Uterus (tissue), 3 donors: ENCODE measurements at regions not wholly inside any gene's neighbourhood (a gene's known extent, or its start where the extent isn't known, plus 50 kb on each side); places are given as distances from the start of the nearest gene placed in this dataset.
A peak's percentile ranks its signal among the peaks of the same experiment; 100 is the strongest.

Experiments
- DNase-seq, 2 donors: peaks; one replicate each; pipeline ENCODE4 v3.0.0-alpha.2; 2019 to 2020
- H3K27ac ChIP-seq, 2 donors: fragments of 200-600 bp; sonication (generic); 1 replicate in 1 of 2; 2 replicates in 1 of 2; pipeline ENCODE4 v1.5.1; 2016 to 2018
- H3K27me3 ChIP-seq, 2 donors: fragments of 200-600 bp; sonication (generic); one replicate each; pipeline ENCODE4 v1.5.1; 2018 to 2019; ENCODE audit warnings: control low read depth in 1 of 2
- H3K36me3 ChIP-seq, 2 donors: fragments of 200-600 bp; sonication (generic); one replicate each; pipeline ENCODE4 v1.5.1; 2019; ENCODE audit warnings: control low read depth in 1 of 2
- H3K4me1 ChIP-seq, 2 donors: fragments of 200-600 bp; sonication (generic); one replicate each; pipeline ENCODE4 v1.5.1; 2018 to 2019; ENCODE audit warnings: control low read depth in 1 of 2
- H3K4me3 ChIP-seq, 2 donors: fragments of 200-600 bp; sonication (generic); 1 replicate in 1 of 2; 2 replicates in 1 of 2; pipeline ENCODE4 v1.5.1; 2018 to 2019; ENCODE audit warnings: mild to moderate bottlenecking in 1 of 2
- H3K9me3 ChIP-seq, 2 donors: fragments of 200-600 bp; sonication (generic); one replicate each; pipeline ENCODE4 v1.5.1; 2019; ENCODE audit warnings: control low read depth in 1 of 2
- POLR2A ChIP-seq, 2 donors: fragments of 450-650 bp; IDR thresholded peaks; one replicate each; pipeline ENCODE4 v1.6.1; 2016; ENCODE audit warnings: antibody characterized with exemption in 2 of 2, mild to moderate bottlenecking in 1 of 2, moderate library complexity in 1 of 2
- intact Hi-C: fragments of 100-400 bp; cut with DNase I; formaldehyde crosslinking; loops from one replicate; pipeline ENCODE4 v1.15.1; 2023; ENCODE audit warnings: low total_unique reads
- TF ChIP-seq, protein P1 (sequence below), 4 experiments: fragments of 200-600 bp in 2 of 4; fragments of 450-650 bp in 2 of 4; sonication (generic) in 2 of 4; IDR thresholded peaks; one replicate each; pipeline ENCODE4 v1.5.1; 2016 to 2019; ENCODE audit warnings: antibody characterized with exemption in 4 of 4, mild to moderate bottlenecking in 2 of 4, moderate library complexity in 1 of 4
- donor health status: DM: yes; HTN: yes; CAD: no.

DNA sequence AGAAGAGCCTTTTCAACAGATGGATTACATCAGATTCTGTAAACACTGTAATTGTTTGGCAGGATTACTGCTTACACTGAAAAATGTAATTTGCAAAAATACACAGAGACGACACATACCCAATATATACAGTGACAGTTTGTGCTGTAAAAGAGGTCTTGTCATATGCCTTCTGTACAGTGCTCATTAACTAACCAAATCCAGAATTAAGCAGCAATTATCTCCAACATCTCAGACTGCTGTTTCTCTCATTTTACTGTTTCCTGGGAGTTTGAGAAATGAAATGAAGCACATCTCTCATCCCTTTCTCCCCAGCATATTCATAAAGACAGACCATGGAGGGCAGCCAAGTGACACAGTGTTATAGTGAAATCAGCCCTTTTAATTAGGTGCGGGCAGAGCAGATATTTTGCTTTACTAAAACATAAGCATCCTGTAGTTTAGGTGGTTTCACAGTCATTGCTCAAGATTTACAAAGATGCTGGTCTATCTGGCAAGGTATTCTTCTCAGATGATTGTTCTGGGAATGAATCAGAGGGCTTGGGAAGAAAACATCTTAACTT is 618.4 kb upstream of the USP24 start:
- Histone ChIP-seq H3K27ac (peak overlapping the region in 1 of 2 donors; percentile 29), H3K9me3 (no peaks in the 10 kb centered on the region), H3K36me3 (no peaks in the 10 kb centered on the region), H3K4me1 (no peaks in the 10 kb centered on the region), H3K27me3 (no peaks in the 10 kb centered on the region), H3K4me3 (no peak overlapping the region)
- peak in 1 of 2 donors; percentile 22 for DNase-seq
- intact Hi-C loops: no loop called here
- TF ChIP-seq, protein P1, sequence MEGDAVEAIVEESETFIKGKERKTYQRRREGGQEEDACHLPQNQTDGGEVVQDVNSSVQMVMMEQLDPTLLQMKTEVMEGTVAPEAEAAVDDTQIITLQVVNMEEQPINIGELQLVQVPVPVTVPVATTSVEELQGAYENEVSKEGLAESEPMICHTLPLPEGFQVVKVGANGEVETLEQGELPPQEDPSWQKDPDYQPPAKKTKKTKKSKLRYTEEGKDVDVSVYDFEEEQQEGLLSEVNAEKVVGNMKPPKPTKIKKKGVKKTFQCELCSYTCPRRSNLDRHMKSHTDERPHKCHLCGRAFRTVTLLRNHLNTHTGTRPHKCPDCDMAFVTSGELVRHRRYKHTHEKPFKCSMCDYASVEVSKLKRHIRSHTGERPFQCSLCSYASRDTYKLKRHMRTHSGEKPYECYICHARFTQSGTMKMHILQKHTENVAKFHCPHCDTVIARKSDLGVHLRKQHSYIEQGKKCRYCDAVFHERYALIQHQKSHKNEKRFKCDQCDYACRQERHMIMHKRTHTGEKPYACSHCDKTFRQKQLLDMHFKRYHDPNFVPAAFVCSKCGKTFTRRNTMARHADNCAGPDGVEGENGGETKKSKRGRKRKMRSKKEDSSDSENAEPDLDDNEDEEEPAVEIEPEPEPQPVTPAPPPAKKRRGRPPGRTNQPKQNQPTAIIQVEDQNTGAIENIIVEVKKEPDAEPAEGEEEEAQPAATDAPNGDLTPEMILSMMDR (IDR thresholded peaks at IDR 0.05): no peak
- no peak for TF ChIP-seq POLR2A (IDR thresholded peaks at IDR 0.05)

DNA sequence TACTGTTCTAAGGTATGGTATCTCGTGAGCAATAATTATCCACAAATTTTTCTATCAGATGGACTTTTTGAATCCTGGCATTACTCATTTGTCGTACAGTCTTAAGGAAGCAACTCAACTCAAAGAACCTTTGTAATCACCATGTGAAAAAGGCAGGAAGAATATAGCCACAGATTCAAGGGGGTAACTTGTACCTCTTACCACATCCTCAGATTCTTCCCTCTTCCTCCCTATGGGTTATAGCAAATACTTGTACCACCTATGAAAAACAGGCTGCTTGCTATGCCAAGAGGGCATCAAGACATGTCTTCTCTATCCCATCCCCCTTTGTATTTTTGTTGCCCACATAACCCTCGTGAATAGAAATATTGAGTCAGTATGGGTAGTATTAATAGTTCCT is 616.6 kb upstream of the USP24 start:
- intact Hi-C loops: no loop called here
- H3K4me3 ChIP-seq: no peak overlapping the region

DNA sequence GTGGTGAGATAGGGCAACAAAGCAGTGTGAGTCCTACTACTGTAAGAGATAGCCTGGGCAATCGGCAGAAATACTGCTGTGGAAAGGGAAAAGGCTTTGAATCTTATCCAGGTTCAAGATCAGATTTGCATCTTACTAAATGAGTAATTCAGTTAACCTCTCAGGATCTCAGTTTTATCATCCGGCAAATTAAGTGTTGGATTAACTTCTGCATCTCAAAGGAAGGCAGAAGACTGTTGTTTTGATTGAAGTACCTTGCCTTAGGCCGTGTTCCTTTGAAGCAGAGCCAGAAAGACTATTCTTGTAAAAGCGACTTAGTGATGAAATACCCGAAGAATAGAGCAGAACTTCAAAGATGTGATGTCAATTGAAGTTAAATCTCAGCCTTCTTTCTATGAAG is 612.9 kb upstream of the USP24 start:
- no peak overlapping the region for H3K27ac ChIP-seq
- no peak for DNase-seq

More for the DNA sequence above, 616.6 kb upstream of the USP24 start:
- H3K36me3 ChIP-seq: no peaks in the 10 kb centered on the region
- no peaks in the 10 kb centered on the region for H3K4me1 ChIP-seq
- TF ChIP-seq, protein P1 (IDR thresholded peaks at IDR 0.05): no peak
- no peak for TF ChIP-seq POLR2A (IDR thresholded peaks at IDR 0.05)
- no peaks in the 10 kb centered on the region for H3K27me3 ChIP-seq
- no peak overlapping the region for H3K27ac ChIP-seq
- DNase-seq: no peak
- H3K9me3 ChIP-seq: no peaks in the 10 kb centered on the region

DNA sequence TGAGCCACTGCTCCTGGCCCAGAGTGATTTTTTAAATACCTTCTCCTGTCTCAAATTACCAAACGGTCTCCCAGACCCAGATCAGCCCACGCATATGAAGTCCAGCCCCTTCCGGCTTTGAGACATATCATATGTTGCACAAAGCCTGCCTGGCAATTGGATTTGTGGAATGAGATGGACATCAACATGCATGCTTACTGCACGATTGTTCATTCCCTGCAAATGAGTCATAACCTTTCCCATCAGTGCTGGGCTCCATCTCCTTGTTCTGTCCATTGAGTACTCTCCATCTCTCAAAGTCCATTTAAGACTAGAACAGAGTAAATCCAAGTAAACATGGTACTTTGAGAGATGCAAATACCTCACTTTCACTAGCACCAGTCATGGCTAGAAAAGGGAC is 612.2 kb upstream of the USP24 start:
- no peaks in the 10 kb centered on the region for H3K4me1 ChIP-seq
- no peaks in the 10 kb centered on the region for H3K36me3 ChIP-seq
- H3K27me3 ChIP-seq: no peaks in the 10 kb centered on the region
- no peak overlapping the region for H3K27ac ChIP-seq
- H3K9me3 ChIP-seq: no peaks in the 10 kb centered on the region
- H3K4me3 ChIP-seq: no peak overlapping the region
- TF ChIP-seq, protein P1 (IDR thresholded peaks at IDR 0.05): no peak
- no peak for TF ChIP-seq POLR2A (IDR thresholded peaks at IDR 0.05)
- intact Hi-C loops: no loop called here
- DNase-seq: peak; percentile 48 to 52

More for the DNA sequence above, 612.9 kb upstream of the USP24 start:
- Histone ChIP-seq H3K4me1 (no peaks in the 10 kb centered on the region), H3K36me3 (no peaks in the 10 kb centered on the region), H3K27me3 (no peaks in the 10 kb centered on the region), H3K4me3 (no peak overlapping the region), H3K9me3 (no peaks in the 10 kb centered on the region)
- intact Hi-C loops: no loop called here
- no peak for TF ChIP-seq POLR2A (IDR thresholded peaks at IDR 0.05)
- TF ChIP-seq, protein P1 (IDR thresholded peaks at IDR 0.05): no peak

DNA sequence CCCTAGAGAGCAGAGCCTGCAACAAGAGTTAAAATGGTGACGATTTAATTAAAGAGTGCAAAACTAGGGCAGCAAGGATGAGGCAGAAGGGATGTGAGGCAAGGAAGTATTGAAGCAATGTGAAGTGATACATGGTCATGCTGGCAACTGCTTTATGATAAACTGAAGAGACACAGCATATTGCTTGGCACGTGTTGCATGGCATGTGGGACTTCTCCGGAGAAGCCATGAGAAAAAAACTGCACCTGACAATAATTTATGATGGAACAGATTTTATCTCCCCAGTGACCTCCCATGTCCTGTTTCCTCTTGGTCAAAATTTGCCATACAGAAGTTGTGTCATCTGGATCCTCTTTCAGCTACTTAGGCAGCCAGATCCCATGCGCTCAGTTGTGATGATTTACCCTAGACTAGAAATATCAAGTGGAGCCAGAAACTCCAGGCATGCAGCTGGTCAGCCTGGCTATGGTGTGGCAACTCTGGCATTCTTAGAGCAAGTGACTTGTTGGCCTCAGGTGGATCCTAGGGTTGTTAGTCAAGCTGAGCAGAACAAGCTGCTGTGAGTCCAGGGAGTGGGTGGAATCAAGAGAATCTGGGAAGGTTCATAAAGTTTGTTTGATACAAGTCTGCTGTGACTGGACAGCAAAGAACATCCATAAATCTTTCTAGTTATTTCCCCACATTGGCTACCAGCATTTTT is 611.4 kb upstream of the USP24 start:
- no peaks in the 10 kb centered on the region for H3K27me3 ChIP-seq
- H3K4me3 ChIP-seq: no peak overlapping the region
- no peaks in the 10 kb centered on the region for H3K9me3 ChIP-seq
- no peaks in the 10 kb centered on the region for H3K36me3 ChIP-seq
- no peak overlapping the region for H3K27ac ChIP-seq
- H3K4me1 ChIP-seq: no peaks in the 10 kb centered on the region
- TF ChIP-seq, protein P1 (IDR thresholded peaks at IDR 0.05): no peak
- TF ChIP-seq POLR2A (IDR thresholded peaks at IDR 0.05): no peak
- intact Hi-C loops: no loop called here
- no peak for DNase-seq
